ENCODE measurements at regions not wholly inside any gene's neighbourhood (a gene's known extent, or its start where the extent isn't known, plus 50 kb on each side); places are given as distances from the start of the nearest gene placed in this dataset.

- Histone ChIP-seq H3K27me3 (ENCODE audit: insufficient read depth, poor library complexity, severe bottlenecking) (no peaks in the 10 kb centered on the region), H3K27ac (replicated peaks) (no peak overlapping the region), H3K4me3 (replicated peaks; ENCODE audit: insufficient read depth, low read length) (no peak overlapping the region)
- no peak for DNase-seq (ENCODE audit: low read depth in 1 of 2, low spot score in 1 of 2)
- TF ChIP-seq REST (IDR thresholded peaks at IDR 0.05; ENCODE audit: insufficient replicate concordance, low read depth) (no peak), POLR2AphosphoS5 (IDR thresholded peaks at IDR 0.05; ENCODE audit: low read depth) (no peak), GABPA (IDR thresholded peaks at IDR 0.05; ENCODE audit: low read depth) (no peak), SPI1 (IDR thresholded peaks at IDR 0.05; ENCODE audit: borderline replicate concordance, low read depth) (no peak), CTCF (IDR thresholded peaks at IDR 0.05; ENCODE audit: insufficient read depth, low read length) (no peak)
Observed at GRCh38 chrX:15191830-15192229, 78.1 kb downstream of the ASB9 start.

DNA sequence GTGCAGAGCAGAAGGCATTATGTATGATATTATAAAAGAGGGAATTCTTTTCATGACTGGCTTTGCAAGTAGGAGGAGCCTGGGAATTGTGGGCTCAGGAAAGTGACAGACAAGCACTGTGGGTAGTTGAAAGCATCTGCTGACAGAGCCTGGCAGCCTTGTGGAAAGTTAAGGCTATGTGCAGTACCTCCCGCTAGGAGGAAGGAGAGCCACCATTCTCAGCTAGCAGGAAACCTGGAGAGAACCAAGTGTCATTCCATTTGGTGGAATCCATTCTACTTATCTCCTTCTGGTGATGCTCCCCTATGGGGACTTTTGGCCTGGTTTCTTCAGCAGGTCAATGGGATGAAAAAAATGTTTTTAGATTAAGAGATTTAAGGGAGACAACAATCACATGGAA, 81.8 kb downstream of the ASB9 start:
- no peak overlapping the region for H3K4me3 ChIP-seq (replicated peaks; ENCODE audit: insufficient read depth, low read length)
- no peaks in the 10 kb centered on the region for H3K27me3 ChIP-seq (ENCODE audit: insufficient read depth, poor library complexity, severe bottlenecking)
- no peak for TF ChIP-seq POLR2AphosphoS5 (IDR thresholded peaks at IDR 0.05; ENCODE audit: low read depth)
- TF ChIP-seq GABPA (IDR thresholded peaks at IDR 0.05; ENCODE audit: low read depth): no peak
- no peak for TF ChIP-seq CTCF (IDR thresholded peaks at IDR 0.05; ENCODE audit: insufficient read depth, low read length)
- no peak for TF ChIP-seq SPI1 (IDR thresholded peaks at IDR 0.05; ENCODE audit: borderline replicate concordance, low read depth)
- no peak for TF ChIP-seq REST (IDR thresholded peaks at IDR 0.05; ENCODE audit: insufficient replicate concordance, low read depth)
- DNase-seq (ENCODE audit: low read depth in 1 of 2, low spot score in 1 of 2): no peak
- H3K27ac ChIP-seq (replicated peaks): no peak overlapping the region

DNA sequence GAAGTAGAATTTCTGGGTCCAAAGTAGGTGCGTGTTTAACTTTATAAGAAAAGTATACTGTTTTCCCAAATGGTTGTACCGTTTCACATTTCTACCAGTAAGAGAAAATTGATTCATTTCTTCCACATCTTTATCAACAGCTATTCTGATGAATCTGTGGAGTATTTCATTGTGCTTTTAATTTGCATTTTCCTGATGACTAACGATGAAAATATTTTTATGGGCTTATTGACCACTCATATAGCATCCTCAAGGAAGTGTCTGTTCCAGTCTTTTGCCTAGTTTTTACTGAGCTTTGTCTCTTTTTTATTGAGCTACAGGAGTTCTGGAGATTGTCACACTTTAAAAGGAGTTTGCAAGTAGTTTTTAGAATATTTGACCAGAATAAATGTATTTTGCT, 92.6 kb downstream of the ASB9 start:
- TF ChIP-seq SPI1 (IDR thresholded peaks at IDR 0.05; ENCODE audit: borderline replicate concordance, low read depth) (no peak), REST (IDR thresholded peaks at IDR 0.05; ENCODE audit: insufficient replicate concordance, low read depth) (no peak), CTCF (IDR thresholded peaks at IDR 0.05; ENCODE audit: insufficient read depth, low read length) (no peak), GABPA (IDR thresholded peaks at IDR 0.05; ENCODE audit: low read depth) (no peak), POLR2AphosphoS5 (IDR thresholded peaks at IDR 0.05; ENCODE audit: low read depth) (no peak)
- Histone ChIP-seq H3K4me3 (replicated peaks; ENCODE audit: insufficient read depth, low read length) (no peak overlapping the region), H3K27ac (replicated peaks) (no peak overlapping the region), H3K27me3 (ENCODE audit: insufficient read depth, poor library complexity, severe bottlenecking) (no peaks in the 10 kb centered on the region)
- no peak for DNase-seq (ENCODE audit: low read depth in 1 of 2, low spot score in 1 of 2)
